ENCODE measurements at regions not wholly inside any gene's neighbourhood (a gene's known extent, or its start where the extent isn't known, plus 50 kb on each side); places are given as distances from the start of the nearest gene placed in this dataset.

- no peak overlapping the region for H3K4me3 ChIP-seq (ENCODE audit: low read length)
- H3K36me3 ChIP-seq (replicated peaks; ENCODE audit: low read depth, low read length): no peaks in the 10 kb centered on the region
- H2AFZ ChIP-seq (ENCODE audit: low read depth, low read length): no peak overlapping the region
- peaks cover 57% of the 10 kb centered on the region for H3K27me3 ChIP-seq (ENCODE audit: low read depth, low read length)
- no peaks in the 10 kb centered on the region for H4K20me1 ChIP-seq (ENCODE audit: insufficient read depth, low read length)
- H3K9me3 ChIP-seq (ENCODE audit: insufficient read depth, low read length): no peaks in the 10 kb centered on the region
- H3K4me1 ChIP-seq (ENCODE audit: low read length): peaks cover 6% of the 10 kb centered on the region
- no peak overlapping the region for H3K9ac ChIP-seq (ENCODE audit: low read length)
- H3K79me2 ChIP-seq (ENCODE audit: low read length): no peaks in the 10 kb centered on the region
- H3K27ac ChIP-seq (ENCODE audit: low read length): no peak overlapping the region
- H3K4me2 ChIP-seq (ENCODE audit: low read length): no peak overlapping the region
- no peak for TF ChIP-seq EZH2phosphoT487 (IDR thresholded peaks at IDR 0.05; ENCODE audit: low read depth)
- no peak for TF ChIP-seq CTCF (IDR thresholded peaks at IDR 0.05; ENCODE audit: low read depth, low read length)
Measured at GRCh38 chr9:38141746-38142591, 72.9 kb upstream of the SHB start.

- H4K20me1 ChIP-seq (ENCODE audit: insufficient read depth, low read length): no peaks in the 10 kb centered on the region
- no peaks in the 10 kb centered on the region for H3K36me3 ChIP-seq (replicated peaks; ENCODE audit: low read depth, low read length)
- TF ChIP-seq EZH2phosphoT487 (IDR thresholded peaks at IDR 0.05; ENCODE audit: low read depth): no peak
- H3K4me2 ChIP-seq (ENCODE audit: low read length): no peak overlapping the region
- H3K27ac ChIP-seq (ENCODE audit: low read length): no peak overlapping the region
- no peaks in the 10 kb centered on the region for H3K9me3 ChIP-seq (ENCODE audit: insufficient read depth, low read length)
- H3K4me3 ChIP-seq (ENCODE audit: low read length): no peak overlapping the region
- peaks cover 6% of the 10 kb centered on the region for H3K4me1 ChIP-seq (ENCODE audit: low read length)
- H3K27me3 ChIP-seq (ENCODE audit: low read depth, low read length): peaks cover 49% of the 10 kb centered on the region
- H2AFZ ChIP-seq (ENCODE audit: low read depth, low read length): no peak overlapping the region
- H3K9ac ChIP-seq (ENCODE audit: low read length): no peak overlapping the region
- H3K79me2 ChIP-seq (ENCODE audit: low read length): no peaks in the 10 kb centered on the region
Measured at GRCh38 chr9:38138276-38138675, 69.2 kb upstream of the SHB start.

GRCh38 chr9:38137342-38137741 lies 68.3 kb upstream of the SHB start:
- H3K9me3 ChIP-seq (ENCODE audit: insufficient read depth, low read length): no peaks in the 10 kb centered on the region
- H3K27ac ChIP-seq (ENCODE audit: low read length): no peak overlapping the region
- peaks cover 6% of the 10 kb centered on the region for H3K4me1 ChIP-seq (ENCODE audit: low read length)
- H3K36me3 ChIP-seq (replicated peaks; ENCODE audit: low read depth, low read length): no peaks in the 10 kb centered on the region
- H2AFZ ChIP-seq (ENCODE audit: low read depth, low read length): no peak overlapping the region
- no peak overlapping the region for H3K4me3 ChIP-seq (ENCODE audit: low read length)
- no peak overlapping the region for H3K9ac ChIP-seq (ENCODE audit: low read length)
- H4K20me1 ChIP-seq (ENCODE audit: insufficient read depth, low read length): no peaks in the 10 kb centered on the region
- peaks cover 41% of the 10 kb centered on the region for H3K27me3 ChIP-seq (ENCODE audit: low read depth, low read length)
- H3K79me2 ChIP-seq (ENCODE audit: low read length): no peaks in the 10 kb centered on the region
- TF ChIP-seq EZH2phosphoT487 (IDR thresholded peaks at IDR 0.05; ENCODE audit: low read depth): no peak
- TF ChIP-seq CTCF (IDR thresholded peaks at IDR 0.05; ENCODE audit: low read depth, low read length): no peak
- H3K4me2 ChIP-seq (ENCODE audit: low read length): no peak overlapping the region

GRCh38 chr9:38136386-38136785 lies 67.4 kb upstream of the SHB start:
- Histone ChIP-seq H3K79me2 (ENCODE audit: low read length) (no peaks in the 10 kb centered on the region), H3K36me3 (replicated peaks; ENCODE audit: low read depth, low read length) (no peaks in the 10 kb centered on the region), H4K20me1 (ENCODE audit: insufficient read depth, low read length) (no peaks in the 10 kb centered on the region), H3K27ac (ENCODE audit: low read length) (no peak overlapping the region), H3K4me1 (ENCODE audit: low read length) (peaks cover under 1% of the 10 kb centered on the region), H3K4me3 (ENCODE audit: low read length) (no peak overlapping the region), H3K4me2 (ENCODE audit: low read length) (no peak overlapping the region), H3K27me3 (ENCODE audit: low read depth, low read length) (peaks cover 31% of the 10 kb centered on the region), H2AFZ (ENCODE audit: low read depth, low read length) (no peak overlapping the region), H3K9ac (ENCODE audit: low read length) (no peak overlapping the region), H3K9me3 (ENCODE audit: insufficient read depth, low read length) (no peaks in the 10 kb centered on the region)
- no peak for TF ChIP-seq CTCF (IDR thresholded peaks at IDR 0.05; ENCODE audit: low read depth, low read length)
- no peak for TF ChIP-seq EZH2phosphoT487 (IDR thresholded peaks at IDR 0.05; ENCODE audit: low read depth)

Data from OCI-LY3 (cell line).